ENCODE measurements at regions not wholly inside any gene's neighbourhood (a gene's known extent, or its start where the extent isn't known, plus 50 kb on each side); places are given as distances from the start of the nearest gene placed in this dataset.
"Not testable (repeated sequence)": the region's sequence is repeated elsewhere in the genome, so short reads cannot be mapped to it uniquely, and the experiment has no call there.

GRCh38 chr1:193891788-193892187 lies 705.4 kb upstream of the B3GALT2 start:
- no peak for DNase-seq
- no peak overlapping the region for H3K27ac Mint-ChIP-seq (ENCODE audit: unreplicated experiment)
- H3K36me3 Mint-ChIP-seq (ENCODE audit: unreplicated experiment), result no peaks in the 10 kb centered on the region
- no peaks in the 10 kb centered on the region for H3K4me1 Mint-ChIP-seq (ENCODE audit: low read depth, unreplicated experiment)
- TF ChIP-seq CTCF (IDR thresholded peaks at IDR 0.05; ENCODE audit: partially characterized antibody, unreplicated experiment), result no peak
- no peaks in the 10 kb centered on the region for H3K9me3 Mint-ChIP-seq (ENCODE audit: unreplicated experiment)
- no peak overlapping the region for H3K4me3 Mint-ChIP-seq (ENCODE audit: unreplicated experiment)
- no peaks in the 10 kb centered on the region for H3K27me3 Mint-ChIP-seq (ENCODE audit: unreplicated experiment)

DNA sequence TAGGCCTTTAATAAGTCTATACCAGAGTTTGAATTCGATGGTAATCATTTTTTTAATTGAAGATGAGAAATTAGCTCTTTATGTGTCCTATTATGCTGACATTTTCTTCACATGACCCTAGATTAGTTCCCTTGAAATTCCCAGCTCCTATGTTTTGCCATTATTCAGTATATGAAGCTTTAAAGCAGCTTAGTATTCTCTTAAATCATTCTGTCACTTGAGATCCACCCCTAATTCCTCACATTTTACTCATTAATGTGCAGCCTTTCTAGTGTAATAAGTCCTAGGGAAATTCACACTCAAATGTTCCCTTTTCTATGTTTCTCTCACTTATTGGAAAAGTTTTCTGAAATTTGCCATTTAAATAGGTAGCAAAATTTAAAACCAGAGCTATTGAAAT lies 704.5 kb upstream of the B3GALT2 start:
- H3K27ac Mint-ChIP-seq (ENCODE audit: unreplicated experiment), result no peak overlapping the region
- no peak for DNase-seq
- TF ChIP-seq CTCF (IDR thresholded peaks at IDR 0.05; ENCODE audit: partially characterized antibody, unreplicated experiment), result no peak
- H3K9me3 Mint-ChIP-seq (ENCODE audit: unreplicated experiment), result no peaks in the 10 kb centered on the region
- no peak overlapping the region for H3K4me3 Mint-ChIP-seq (ENCODE audit: unreplicated experiment)
- H3K36me3 Mint-ChIP-seq (ENCODE audit: unreplicated experiment), result no peaks in the 10 kb centered on the region
- no peaks in the 10 kb centered on the region for H3K4me1 Mint-ChIP-seq (ENCODE audit: low read depth, unreplicated experiment)
- H3K27me3 Mint-ChIP-seq (ENCODE audit: unreplicated experiment), result no peaks in the 10 kb centered on the region

DNA sequence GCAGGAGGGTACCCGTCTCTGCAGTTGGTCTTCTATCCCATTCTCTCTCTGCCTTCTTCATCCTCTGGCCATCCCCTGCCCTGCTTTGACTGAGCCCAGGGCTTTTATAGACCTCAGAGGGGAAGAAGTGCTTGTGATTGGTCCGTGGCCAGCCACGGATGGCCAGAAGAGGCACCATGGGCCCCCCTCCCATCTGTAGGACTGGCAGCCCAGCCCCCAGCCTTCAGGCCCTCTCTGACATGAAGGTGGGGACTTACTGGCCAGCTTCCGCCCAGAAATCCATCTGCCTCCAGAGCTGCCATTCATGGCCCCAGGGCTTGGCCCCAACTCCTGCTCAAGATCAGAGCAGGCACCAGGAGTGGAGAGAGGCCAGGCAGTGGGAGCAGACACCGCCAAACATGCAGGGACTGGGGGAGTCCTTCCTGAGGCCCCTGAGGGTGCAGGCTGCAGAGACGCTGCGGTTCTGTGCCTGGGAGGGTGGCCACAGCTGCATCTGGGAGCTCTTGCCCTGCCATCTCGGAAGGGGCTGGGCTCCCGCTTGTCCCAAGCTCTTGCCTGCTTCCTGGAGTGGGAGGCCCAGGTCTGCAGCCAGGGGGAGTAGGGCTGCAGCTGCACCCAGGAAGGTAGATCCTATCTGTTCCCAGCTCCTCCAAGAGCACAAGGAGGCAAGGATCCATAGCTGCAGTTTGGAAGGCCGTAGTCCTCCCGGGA lies 698.6 kb upstream of the B3GALT2 start:
- Mint-ChIP-seq H3K36me3 (ENCODE audit: unreplicated experiment) (no peaks in the 10 kb centered on the region), H3K4me1 (ENCODE audit: low read depth, unreplicated experiment) (no peaks in the 10 kb centered on the region), H3K9me3 (ENCODE audit: unreplicated experiment) (peaks cover 1% of the 10 kb centered on the region), H3K4me3 (ENCODE audit: unreplicated experiment) (no peak overlapping the region), H3K27ac (ENCODE audit: unreplicated experiment) (no peak overlapping the region), H3K27me3 (ENCODE audit: unreplicated experiment) (no peaks in the 10 kb centered on the region)
- no peak for DNase-seq
- TF ChIP-seq CTCF (IDR thresholded peaks at IDR 0.05; ENCODE audit: partially characterized antibody, unreplicated experiment), result no peak

DNA sequence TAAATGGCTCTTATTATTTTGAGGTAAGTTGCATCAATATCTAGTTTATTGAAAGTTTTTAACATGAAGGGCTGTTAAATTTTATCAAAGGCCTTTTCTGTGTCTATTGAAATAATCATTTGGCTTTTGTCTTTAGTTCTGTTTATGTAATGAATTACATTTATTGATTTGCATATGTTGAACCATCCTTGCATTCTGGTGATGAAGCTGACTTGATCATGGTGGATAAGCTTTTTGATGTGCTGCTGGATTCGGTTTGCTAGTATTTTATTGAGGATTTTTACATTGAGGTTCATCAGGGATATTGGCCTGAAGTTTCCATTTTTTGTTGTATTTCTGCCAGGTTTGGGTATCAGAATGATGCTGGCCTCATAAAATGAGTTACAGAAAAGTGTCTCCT lies 691.5 kb upstream of the B3GALT2 start:
- not testable (repeated sequence) for H3K36me3 Mint-ChIP-seq (ENCODE audit: unreplicated experiment); H3K4me3 Mint-ChIP-seq (ENCODE audit: unreplicated experiment); H3K27me3 Mint-ChIP-seq (ENCODE audit: unreplicated experiment); H3K4me1 Mint-ChIP-seq (ENCODE audit: low read depth, unreplicated experiment); H3K9me3 Mint-ChIP-seq (ENCODE audit: unreplicated experiment); H3K27ac Mint-ChIP-seq (ENCODE audit: unreplicated experiment); DNase-seq

GRCh38 chr1:193868425-193868824 lies 682.0 kb upstream of the B3GALT2 start:
- Mint-ChIP-seq H3K27me3 (ENCODE audit: unreplicated experiment) (no peaks in the 10 kb centered on the region), H3K4me1 (ENCODE audit: low read depth, unreplicated experiment) (no peaks in the 10 kb centered on the region), H3K27ac (ENCODE audit: unreplicated experiment) (no peak overlapping the region), H3K4me3 (ENCODE audit: unreplicated experiment) (no peak overlapping the region), H3K9me3 (ENCODE audit: unreplicated experiment) (no peaks in the 10 kb centered on the region), H3K36me3 (ENCODE audit: unreplicated experiment) (no peaks in the 10 kb centered on the region)
- no peak for TF ChIP-seq CTCF (IDR thresholded peaks at IDR 0.05; ENCODE audit: partially characterized antibody, unreplicated experiment)
- no peak for DNase-seq
